Ishikawa (cell line): ENCODE measurements at regions not wholly inside any gene's neighbourhood (a gene's known extent, or its start where the extent isn't known, plus 50 kb on each side); places are given as distances from the start of the nearest gene placed in this dataset.

Experiments used
- CEBPB ChIP-seq: IDR thresholded peaks from 2 replicates; pipeline ENCODE4 v1.6.1; 2012
- CREB1 ChIP-seq: IDR thresholded peaks from 2 replicates; pipeline ENCODE4 v1.6.1; 2012; ENCODE audit warnings: low read depth
- EGR1 ChIP-seq: IDR thresholded peaks from 2 replicates; pipeline ENCODE4 v1.6.1; 2012
- EP300 ChIP-seq: IDR thresholded peaks from 2 replicates; pipeline ENCODE4 v1.6.1; 2012; ENCODE audit warnings: borderline replicate concordance
- FOXM1 ChIP-seq: IDR thresholded peaks from 2 replicates; pipeline ENCODE4 v1.6.1; 2012; ENCODE audit warnings: low read depth, borderline replicate concordance
- NFIC ChIP-seq: IDR thresholded peaks from 2 replicates; pipeline ENCODE4 v1.6.1; 2012
- RAD21 ChIP-seq: IDR thresholded peaks from 2 replicates; pipeline ENCODE4 v1.6.1; 2012; ENCODE audit warnings: low read depth
- TAF1 ChIP-seq: IDR thresholded peaks from 2 replicates; pipeline ENCODE4 v1.6.1; 2012; ENCODE audit warnings: low read depth, mild to moderate bottlenecking
- TCF12 ChIP-seq: IDR thresholded peaks from 2 replicates; pipeline ENCODE4 v1.6.1; 2012; ENCODE audit warnings: low read depth
- YY1 ChIP-seq: IDR thresholded peaks from 2 replicates; pipeline ENCODE4 v1.6.1; 2012; ENCODE audit warnings: low read depth
- ZBTB7A ChIP-seq: IDR thresholded peaks from 2 replicates; pipeline ENCODE4 v1.6.1; 2012; ENCODE audit warnings: low read depth
- TF ChIP-seq, protein P1 (sequence below): IDR thresholded peaks from 2 replicates; pipeline ENCODE4 v1.6.1; 2012
- TF ChIP-seq, protein P2 (sequence below): IDR thresholded peaks from 2 replicates; pipeline ENCODE4 v1.6.1; 2012
- TF ChIP-seq, protein P3 (sequence below): IDR thresholded peaks from 2 replicates; pipeline ENCODE4 v1.6.1; 2012; ENCODE audit warnings: low read depth, mild to moderate bottlenecking

DNA sequence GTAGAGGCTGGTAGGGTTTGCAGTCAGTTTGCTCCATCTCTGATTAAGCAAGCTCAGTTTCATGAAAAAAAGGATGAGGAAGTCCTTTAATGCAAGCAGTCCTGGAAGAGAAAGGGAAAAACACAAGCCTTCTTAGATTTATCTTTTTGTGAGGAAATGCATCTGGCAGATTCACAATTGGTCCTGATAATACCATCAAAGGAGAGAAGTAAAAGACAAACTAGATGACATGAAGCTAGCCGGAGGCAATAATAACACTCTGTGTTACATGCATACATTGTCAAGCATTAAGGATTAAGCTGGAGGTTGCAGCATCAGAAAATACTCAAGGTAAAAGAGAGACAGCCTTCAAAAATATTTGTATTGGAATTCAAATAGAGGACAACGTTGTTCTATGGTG is 356.0 kb upstream of the TEX13C start, which contains the start of gene TENM1:
- no peak for TF ChIP-seq ZBTB7A
- TF ChIP-seq TAF1 = no peak
- TF ChIP-seq CEBPB = no peak
- no peak for TF ChIP-seq EGR1
- TF ChIP-seq EP300 = no peak
- TF ChIP-seq, protein P1, sequence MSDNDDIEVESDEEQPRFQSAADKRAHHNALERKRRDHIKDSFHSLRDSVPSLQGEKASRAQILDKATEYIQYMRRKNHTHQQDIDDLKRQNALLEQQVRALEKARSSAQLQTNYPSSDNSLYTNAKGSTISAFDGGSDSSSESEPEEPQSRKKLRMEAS = no peak
- TF ChIP-seq FOXM1 = no peak
- TF ChIP-seq, protein P2, sequence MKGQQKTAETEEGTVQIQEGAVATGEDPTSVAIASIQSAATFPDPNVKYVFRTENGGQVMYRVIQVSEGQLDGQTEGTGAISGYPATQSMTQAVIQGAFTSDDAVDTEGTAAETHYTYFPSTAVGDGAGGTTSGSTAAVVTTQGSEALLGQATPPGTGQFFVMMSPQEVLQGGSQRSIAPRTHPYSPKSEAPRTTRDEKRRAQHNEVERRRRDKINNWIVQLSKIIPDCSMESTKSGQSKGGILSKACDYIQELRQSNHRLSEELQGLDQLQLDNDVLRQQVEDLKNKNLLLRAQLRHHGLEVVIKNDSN = no peak
- no peak for TF ChIP-seq YY1
- TF ChIP-seq CREB1 = no peak
- no peak for TF ChIP-seq NFIC
- no peak for TF ChIP-seq RAD21
- TF ChIP-seq, protein P3, sequence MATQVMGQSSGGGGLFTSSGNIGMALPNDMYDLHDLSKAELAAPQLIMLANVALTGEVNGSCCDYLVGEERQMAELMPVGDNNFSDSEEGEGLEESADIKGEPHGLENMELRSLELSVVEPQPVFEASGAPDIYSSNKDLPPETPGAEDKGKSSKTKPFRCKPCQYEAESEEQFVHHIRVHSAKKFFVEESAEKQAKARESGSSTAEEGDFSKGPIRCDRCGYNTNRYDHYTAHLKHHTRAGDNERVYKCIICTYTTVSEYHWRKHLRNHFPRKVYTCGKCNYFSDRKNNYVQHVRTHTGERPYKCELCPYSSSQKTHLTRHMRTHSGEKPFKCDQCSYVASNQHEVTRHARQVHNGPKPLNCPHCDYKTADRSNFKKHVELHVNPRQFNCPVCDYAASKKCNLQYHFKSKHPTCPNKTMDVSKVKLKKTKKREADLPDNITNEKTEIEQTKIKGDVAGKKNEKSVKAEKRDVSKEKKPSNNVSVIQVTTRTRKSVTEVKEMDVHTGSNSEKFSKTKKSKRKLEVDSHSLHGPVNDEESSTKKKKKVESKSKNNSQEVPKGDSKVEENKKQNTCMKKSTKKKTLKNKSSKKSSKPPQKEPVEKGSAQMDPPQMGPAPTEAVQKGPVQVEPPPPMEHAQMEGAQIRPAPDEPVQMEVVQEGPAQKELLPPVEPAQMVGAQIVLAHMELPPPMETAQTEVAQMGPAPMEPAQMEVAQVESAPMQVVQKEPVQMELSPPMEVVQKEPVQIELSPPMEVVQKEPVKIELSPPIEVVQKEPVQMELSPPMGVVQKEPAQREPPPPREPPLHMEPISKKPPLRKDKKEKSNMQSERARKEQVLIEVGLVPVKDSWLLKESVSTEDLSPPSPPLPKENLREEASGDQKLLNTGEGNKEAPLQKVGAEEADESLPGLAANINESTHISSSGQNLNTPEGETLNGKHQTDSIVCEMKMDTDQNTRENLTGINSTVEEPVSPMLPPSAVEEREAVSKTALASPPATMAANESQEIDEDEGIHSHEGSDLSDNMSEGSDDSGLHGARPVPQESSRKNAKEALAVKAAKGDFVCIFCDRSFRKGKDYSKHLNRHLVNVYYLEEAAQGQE = no peak
- no peak for TF ChIP-seq TCF12
